Subcutaneous abdominal adipose tissue (tissue), 5 donors: ENCODE measurements at regions not wholly inside any gene's neighbourhood (a gene's known extent, or its start where the extent isn't known, plus 50 kb on each side); places are given as distances from the start of the nearest gene placed in this dataset.
"Not testable (repeated sequence)": the region's sequence is repeated elsewhere in the genome, so short reads cannot be mapped to it uniquely, and the experiment has no call there.

Experiments used
- H3K27ac ChIP-seq: one replicate; pipeline ENCODE4 v1.7.0; 2013; ENCODE audit warnings: low read depth, mild to moderate bottlenecking, inconsistent platforms, low read length, moderate library complexity
- H3K27me3 ChIP-seq, 5 donors: one replicate each; pipeline ENCODE4 v1.7.0; 2013; ENCODE audit warnings: low read length in 5 of 5, inconsistent platforms in 1 of 5; ENCODE audit not compliant: control insufficient read depth in 5 of 5, insufficient read depth in 4 of 5
- H3K36me3 ChIP-seq, 5 donors: one replicate each; pipeline ENCODE4 v1.7.0; 2013; ENCODE audit warnings: low read length in 5 of 5; ENCODE audit not compliant: control insufficient read depth in 5 of 5, insufficient read depth in 5 of 5
- H3K4me1 ChIP-seq, 5 donors: one replicate each; pipeline ENCODE4 v1.7.0; 2013; ENCODE audit warnings: low read length in 5 of 5, mild to moderate bottlenecking in 3 of 5, moderate library complexity in 1 of 5; ENCODE audit not compliant: control insufficient read depth in 5 of 5, insufficient read depth in 5 of 5
- H3K4me3 ChIP-seq, 5 donors: one replicate each; pipeline ENCODE4 v1.7.0; 2013; ENCODE audit warnings: low read length in 5 of 5, low read depth in 1 of 5
- H3K9ac ChIP-seq, 5 donors: one replicate each; pipeline ENCODE4 v1.7.0; 2013; ENCODE audit warnings: low read length in 5 of 5, mild to moderate bottlenecking in 4 of 5, moderate library complexity in 3 of 5
- H3K9me3 ChIP-seq, 5 donors: one replicate each; pipeline ENCODE4 v1.7.0; 2013; ENCODE audit warnings: low read length in 5 of 5; ENCODE audit not compliant: control insufficient read depth in 5 of 5
- donor health status: healthy.
- donor health status: healthy.
- donor health status: healthy.
- donor health status: healthy.
- donor health status: healthy.

DNA sequence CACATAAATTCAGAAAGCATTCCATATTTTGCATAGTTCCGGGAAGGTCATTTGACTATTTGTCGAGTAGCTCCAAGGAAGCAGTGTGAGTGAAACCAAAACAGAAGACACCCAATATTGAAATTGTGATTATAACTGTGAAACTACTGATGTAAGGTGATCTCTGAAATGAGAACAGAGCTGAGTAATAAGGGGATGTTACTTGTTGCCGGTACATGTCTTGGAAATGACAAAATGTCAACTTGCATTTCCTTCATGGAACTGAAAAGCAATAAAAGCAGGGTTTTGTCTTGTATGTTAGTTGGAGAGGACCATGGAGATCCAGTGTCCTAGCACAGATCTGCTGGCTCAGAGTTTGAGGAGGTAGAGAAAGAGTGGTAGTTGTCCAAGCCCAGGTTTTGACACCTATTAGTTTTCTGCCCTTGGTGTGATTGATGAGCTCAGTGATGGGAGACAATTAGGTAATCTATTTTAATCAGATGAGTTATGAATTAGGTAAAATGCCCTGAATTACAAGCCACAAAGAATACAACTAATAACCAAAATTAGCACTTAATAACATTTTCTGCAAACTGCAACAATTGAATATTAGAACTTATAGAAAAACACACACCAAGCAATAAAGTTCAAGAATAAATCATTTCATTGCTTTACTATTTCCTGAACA is 58.7 kb upstream of the ZNF519 start:
- not testable (repeated sequence) for H3K9ac ChIP-seq

GRCh38 chr18:14189858-14190257 is 57.6 kb upstream of the ZNF519 start:
- Histone ChIP-seq H3K9ac (no peak overlapping the region), H3K27me3 (no peaks in the 10 kb centered on the region), H3K36me3 (no peaks in the 10 kb centered on the region), H3K4me3 (no peak overlapping the region), H3K27ac (no peak overlapping the region), H3K4me1 (no peaks in the 10 kb centered on the region), H3K9me3 (no peaks in the 10 kb centered on the region)

More for the DNA sequence above, 58.7 kb upstream of the ZNF519 start:
- H3K27me3 ChIP-seq, H3K4me1 ChIP-seq, H3K4me3 ChIP-seq, H3K36me3 ChIP-seq, H3K9me3 ChIP-seq, H3K27ac ChIP-seq: not testable (repeated sequence)

- H3K9ac ChIP-seq, H3K4me3 ChIP-seq, H3K4me1 ChIP-seq: not testable (repeated sequence)
These were observed 56.6 kb upstream of the ZNF519 start for GRCh38 chr18:14188751-14189406.

More at GRCh38 chr18:14188751-14189406, 56.6 kb upstream of the ZNF519 start:
- H3K36me3 ChIP-seq, H3K9me3 ChIP-seq, H3K27ac ChIP-seq, H3K27me3 ChIP-seq: not testable (repeated sequence)
